HepG2 (cell line): ENCODE measurements at regions not wholly inside any gene's neighbourhood (a gene's known extent, or its start where the extent isn't known, plus 50 kb on each side); places are given as distances from the start of the nearest gene placed in this dataset.

Source experiments
- ATAC-seq: fragments of 200-7000 bp; cut with Tn5 transposase; 3 replicates; pipeline ENCODE4 v1.9.1; 2020; ENCODE audit warnings: mild to moderate bottlenecking, moderate library complexity
- BruUV-seq: library from RNA; stranded (reverse); fragments of 400-500 nt; replicated peaks from 2 replicates; lab custom pipeline; 2021; lab: Mats Ljungman, UMichigan
- CTCF ChIA-PET: fragments of 300-600 bp; formaldehyde crosslinking; extraction: SDS; loops from one replicate; lab custom pipeline; 2021; ENCODE audit warnings: low total read pairs, inconsistent platforms, low intra/inter-chr PET ratio; lab: Yijun Ruan, JAX
- POLR2A ChIA-PET: fragments of 350-600 bp; sonication (Branson Sonifier 250); formaldehyde crosslinking; loops from one replicate; lab custom pipeline; 2020; ENCODE audit warnings: antibody characterized with exemption, inconsistent platforms; lab: Yijun Ruan, JAX
- DNase-seq: peaks from one replicate; pipeline ENCODE4 v3.0.0-alpha.2; 2015; ENCODE audit warnings: low spot score
- FAIRE-seq: peaks from 3 replicates; lab custom pipeline; 2011; peaks lifted over from hg19 to GRCh38; lab: Jason Lieb, UNC
- H2AFZ ChIP-seq: one replicate; pipeline ENCODE4 v1.6.1; 2011; ENCODE audit warnings: low read length, inconsistent platforms
- H3K27ac ChIP-seq: fragments of 300-600 bp; 3 replicates; pipeline ENCODE4 v1.8.0; 2011; ENCODE audit warnings: mixed run types, mild to moderate bottlenecking, mixed read lengths, low read length, inconsistent platforms; ENCODE audit not compliant: insufficient read depth; ENCODE audit errors: extremely low read length
- H3K27me3 ChIP-seq, 2 experiments: fragments of 200-600 bp in 1 of 2; 2 replicates in 1 of 2; 3 replicates in 1 of 2; pipeline versions ENCODE4 v1.6.0 to v1.8.0; 2011; ENCODE audit warnings: low read length in 2 of 2, mild to moderate bottlenecking in 2 of 2, moderate library complexity in 2 of 2, inconsistent platforms in 1 of 2; ENCODE audit not compliant: insufficient read depth in 2 of 2, control insufficient read depth in 1 of 2
- H3K36me3 ChIP-seq, 2 experiments: fragments of 200-600 bp in 1 of 2; replicated peaks in 1 of 2; 2 replicates in 1 of 2; 3 replicates in 1 of 2; pipeline versions ENCODE4 v1.5.1 to v1.8.0; 2011; ENCODE audit warnings: low read length in 2 of 2, inconsistent platforms in 1 of 2; ENCODE audit not compliant: insufficient read depth in 2 of 2, control insufficient read depth in 1 of 2
- H3K4me1 ChIP-seq: 2 replicates; pipeline ENCODE4 v1.5.1; 2012; ENCODE audit warnings: low read length, inconsistent platforms; ENCODE audit not compliant: insufficient read depth
- H3K4me2 ChIP-seq: 2 replicates; pipeline ENCODE4 v1.6.0; 2011; ENCODE audit warnings: low read depth, low read length, inconsistent platforms
- H3K4me3 ChIP-seq, 3 experiments: fragments of 200-600 bp in 1 of 3; sonication (generic), shearing (Covaris generic) in 1 of 3; replicated peaks in 1 of 3; 2 replicates each; pipeline ENCODE4 v1.5.1; 2011 to 2016; ENCODE audit warnings: low read length in 3 of 3, inconsistent platforms in 2 of 3, low read depth in 2 of 3, mild to moderate bottlenecking in 2 of 3, control low read depth in 1 of 3, mixed read lengths in 1 of 3; ENCODE audit not compliant: insufficient read depth in 1 of 3
- H3K79me2 ChIP-seq: one replicate; pipeline ENCODE4 v1.6.1; 2011; ENCODE audit warnings: low read length, inconsistent platforms; ENCODE audit not compliant: insufficient read depth
- H3K9ac ChIP-seq: 2 replicates; pipeline ENCODE4 v1.6.0; 2011; ENCODE audit warnings: mild to moderate bottlenecking, low read depth, low read length, inconsistent platforms; ENCODE audit not compliant: insufficient read depth
- H3K9me3 ChIP-seq: 2 replicates; pipeline ENCODE4 v1.5.1; 2012; ENCODE audit warnings: mild to moderate bottlenecking, low read length
- H4K20me1 ChIP-seq: 2 replicates; pipeline ENCODE4 v1.6.0; 2011; ENCODE audit warnings: inconsistent platforms, mild to moderate bottlenecking, low read length, moderate library complexity; ENCODE audit not compliant: insufficient read depth
- ATF2 ChIP-seq: sonication (generic); formaldehyde crosslinking; IDR thresholded peaks from 2 replicates; pipeline ENCODE4 v1.4.0; 2020; ENCODE audit warnings: missing genetic modification reagents
- BCL3 ChIP-seq: sonication (generic); formaldehyde crosslinking; IDR thresholded peaks from 2 replicates; pipeline ENCODE4 v1.5.1; 2020; ENCODE audit warnings: mild to moderate bottlenecking, missing genetic modification reagents, moderate library complexity
- ELK4 ChIP-seq: sonication (generic); formaldehyde crosslinking; IDR thresholded peaks from 2 replicates; pipeline ENCODE4 v1.9.0; 2021; ENCODE audit warnings: missing genetic modification reagents, borderline replicate concordance
- FOXP4 ChIP-seq: sonication (generic); formaldehyde crosslinking; IDR thresholded peaks from 2 replicates; pipeline ENCODE4 v1.4.0; 2020; ENCODE audit warnings: missing genetic modification reagents
- MAFG ChIP-seq: sonication (generic); formaldehyde crosslinking; IDR thresholded peaks from 2 replicates; pipeline ENCODE4 v1.5.1; 2020; ENCODE audit warnings: mild to moderate bottlenecking, missing genetic modification reagents
- MIXL1 ChIP-seq: IDR thresholded peaks from 2 replicates; pipeline ENCODE4 v1.6.1; 2016
- PAWR ChIP-seq: sonication (generic); formaldehyde crosslinking; IDR thresholded peaks from 2 replicates; pipeline ENCODE4 v1.4.0; 2020; ENCODE audit warnings: missing genetic modification reagents, mild to moderate bottlenecking, borderline replicate concordance
- POGK ChIP-seq: sonication (generic); formaldehyde crosslinking; conservative IDR thresholded peaks from 2 replicates; pipeline ENCODE4 v1.8.0; 2022; ENCODE audit warnings: mild to moderate bottlenecking, moderate library complexity, missing genetic modification reagents
- RFXAP ChIP-seq: sonication (generic); formaldehyde crosslinking; IDR thresholded peaks from 2 replicates; pipeline ENCODE4 v1.4.0; 2020; ENCODE audit warnings: missing genetic modification reagents, borderline replicate concordance
- SMYD3 ChIP-seq: sonication (generic); formaldehyde crosslinking; IDR thresholded peaks from 2 replicates; pipeline ENCODE4 v1.8.1; 2023; ENCODE audit warnings: mild to moderate bottlenecking, missing genetic modification reagents
- ZNF101 ChIP-seq: sonication (generic); formaldehyde crosslinking; IDR thresholded peaks from 2 replicates; pipeline ENCODE4 v1.4.0; 2020; ENCODE audit warnings: mild to moderate bottlenecking, low read depth, missing genetic modification reagents, borderline replicate concordance
- ZNF34 ChIP-seq: sonication (generic); formaldehyde crosslinking; IDR thresholded peaks from 2 replicates; pipeline ENCODE4 v1.4.0; 2020; ENCODE audit warnings: mild to moderate bottlenecking, missing genetic modification reagents, borderline replicate concordance
- ZNF616 ChIP-seq: sonication (generic); formaldehyde crosslinking; IDR thresholded peaks from 2 replicates; pipeline ENCODE4 v1.5.0; 2020; ENCODE audit warnings: low read depth, mild to moderate bottlenecking, missing genetic modification reagents
- in situ Hi-C: cut with HindIII; loops from 2 replicates; pipeline ENCODE4 v1.10.0; 2017; ENCODE audit warnings: low pct_unique_long_range_greater_than_20kb; ENCODE audit not compliant: extremely low pct_ligation_motif_present
- intact Hi-C: fragments of 100-400 bp; cut with micrococcal nuclease; formaldehyde crosslinking; loops from one replicate; pipeline ENCODE4 v1.10.0; 2022; ENCODE audit not compliant: unreplicated experiment

- TF ChIP-seq POGK: no peak
These were observed 852.3 kb downstream of the TRHDE start (continued) for GRCh38 chr12:73124480-73124879.

GRCh38 chr12:73125148-73125547, 853.0 kb downstream of the TRHDE start:
- ATAC-seq: no peak
- no peak overlapping the region for H2AFZ ChIP-seq
- H3K4me2 ChIP-seq: no peak overlapping the region
- H3K4me3 ChIP-seq: no peak overlapping the region
- H3K36me3 ChIP-seq: no peaks in the 10 kb centered on the region
- no peak for DNase-seq
- H3K9ac ChIP-seq: no peak overlapping the region
- H3K27ac ChIP-seq: no peak overlapping the region
- H4K20me1 ChIP-seq: no peaks in the 10 kb centered on the region
- BruUV-seq: no TSS peak
- no peak for FAIRE-seq
- in situ Hi-C loops (no loop called here), intact Hi-C loops (no loop called here)
- peaks cover 7% of the 10 kb centered on the region; the same call in 1 of the 2 replicates for H3K9me3 ChIP-seq
- no peaks in the 10 kb centered on the region for H3K27me3 ChIP-seq
- CTCF ChIA-PET: no interaction called here
- H3K4me1 ChIP-seq: no peaks in the 10 kb centered on the region
- no peaks in the 10 kb centered on the region for H3K79me2 ChIP-seq
- POLR2A ChIA-PET: no interaction called here
- TF ChIP-seq FOXP4 (no peak), MIXL1 (CRISPR knock-in tag) (no peak), SMYD3 (no peak), PAWR (CRISPR knock-in tag) (no peak), ZNF101 (CRISPR knock-in tag) (no peak), ATF2 (CRISPR knock-in tag) (no peak), MAFG (CRISPR knock-in tag) (no peak), BCL3 (no peak), ELK4 (CRISPR knock-in tag) (no peak), ZNF616 (no peak), ZNF34 (no peak), RFXAP (CRISPR knock-in tag) (no peak)
